ENCODE measurements at regions not wholly inside any gene's neighbourhood (a gene's known extent, or its start where the extent isn't known, plus 50 kb on each side); places are given as distances from the start of the nearest gene placed in this dataset.

DNA sequence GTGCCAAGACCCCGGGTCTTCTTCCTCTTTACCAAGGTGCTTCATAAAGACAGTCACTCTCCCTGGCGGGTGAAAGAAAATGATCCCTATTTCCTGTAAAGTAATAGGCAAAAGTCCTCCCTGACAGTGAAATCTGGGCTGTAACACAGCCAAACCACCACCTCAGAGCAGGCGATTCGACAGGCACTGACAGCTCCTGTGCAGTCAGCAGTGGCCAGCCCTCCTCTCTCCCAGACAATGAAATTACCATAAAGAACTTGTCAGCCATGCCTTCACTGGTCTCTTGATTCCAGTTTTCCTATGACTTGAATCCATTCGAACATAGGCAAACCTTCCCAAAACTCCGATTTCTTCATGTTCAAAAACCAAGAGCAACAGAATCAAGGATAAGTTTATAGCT is 492.2 kb upstream of the DAB1 start:
- Mint-ChIP-seq H3K9me3 (peaks cover 2% of the 10 kb centered on the region), H3K4me1 (ENCODE audit: low read depth) (no peaks in the 10 kb centered on the region), H3K4me3 (no peak overlapping the region), H3K27ac (no peak overlapping the region), H3K36me3 (ENCODE audit: low read depth) (no peaks in the 10 kb centered on the region), H3K27me3 (no peaks in the 10 kb centered on the region)
- CTCF ChIA-PET = no interaction called here
- TF ChIP-seq, protein P1, sequence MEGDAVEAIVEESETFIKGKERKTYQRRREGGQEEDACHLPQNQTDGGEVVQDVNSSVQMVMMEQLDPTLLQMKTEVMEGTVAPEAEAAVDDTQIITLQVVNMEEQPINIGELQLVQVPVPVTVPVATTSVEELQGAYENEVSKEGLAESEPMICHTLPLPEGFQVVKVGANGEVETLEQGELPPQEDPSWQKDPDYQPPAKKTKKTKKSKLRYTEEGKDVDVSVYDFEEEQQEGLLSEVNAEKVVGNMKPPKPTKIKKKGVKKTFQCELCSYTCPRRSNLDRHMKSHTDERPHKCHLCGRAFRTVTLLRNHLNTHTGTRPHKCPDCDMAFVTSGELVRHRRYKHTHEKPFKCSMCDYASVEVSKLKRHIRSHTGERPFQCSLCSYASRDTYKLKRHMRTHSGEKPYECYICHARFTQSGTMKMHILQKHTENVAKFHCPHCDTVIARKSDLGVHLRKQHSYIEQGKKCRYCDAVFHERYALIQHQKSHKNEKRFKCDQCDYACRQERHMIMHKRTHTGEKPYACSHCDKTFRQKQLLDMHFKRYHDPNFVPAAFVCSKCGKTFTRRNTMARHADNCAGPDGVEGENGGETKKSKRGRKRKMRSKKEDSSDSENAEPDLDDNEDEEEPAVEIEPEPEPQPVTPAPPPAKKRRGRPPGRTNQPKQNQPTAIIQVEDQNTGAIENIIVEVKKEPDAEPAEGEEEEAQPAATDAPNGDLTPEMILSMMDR (IDR thresholded peaks at IDR 0.05) = no peak
- DNase-seq (no peak), ATAC-seq (no peak)
- intact Hi-C loops (cut with micrococcal nuclease) = no loop called here
- POLR2A ChIA-PET = no interaction called here

GRCh38 chr1:57911427-57911826 is 487.6 kb upstream of the DAB1 start:
- no peak for ATAC-seq
- TF ChIP-seq, protein P1 (IDR thresholded peaks at IDR 0.05) = no peak
- Mint-ChIP-seq H3K27me3 (peaks cover 3% of the 10 kb centered on the region), H3K36me3 (ENCODE audit: low read depth) (no peaks in the 10 kb centered on the region), H3K9me3 (peaks cover 2% of the 10 kb centered on the region), H3K27ac (no peak overlapping the region), H3K4me3 (no peak overlapping the region), H3K4me1 (ENCODE audit: low read depth) (no peaks in the 10 kb centered on the region)
- ChIA-PET CTCF (no interaction called here), POLR2A (no interaction called here)
- intact Hi-C loops (cut with micrococcal nuclease) = no loop called here
- no peak for DNase-seq

DNA sequence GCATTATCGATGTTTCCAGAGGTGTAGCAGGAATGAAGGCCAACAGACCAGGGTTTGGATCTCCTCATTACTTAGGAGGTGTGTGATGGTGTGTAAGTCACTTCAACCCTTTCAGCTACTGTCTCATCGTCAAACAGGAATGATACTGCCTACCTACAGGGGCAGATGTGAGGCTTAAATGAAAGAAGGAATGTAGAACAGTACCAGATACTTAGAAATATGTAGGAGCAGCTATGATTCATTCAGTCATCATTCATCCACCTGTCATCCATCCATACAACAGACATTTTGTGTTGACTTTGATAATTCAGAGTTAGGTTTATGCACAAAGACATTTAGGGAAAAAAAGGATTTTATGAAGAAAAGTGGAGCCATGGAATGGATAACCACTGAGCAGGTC is 486.9 kb upstream of the DAB1 start:
- no peak overlapping the region for H3K27ac Mint-ChIP-seq
- peaks cover 3% of the 10 kb centered on the region for H3K27me3 Mint-ChIP-seq
- TF ChIP-seq, protein P1 (IDR thresholded peaks at IDR 0.05) = no peak
- DNase-seq (no peak), ATAC-seq (no peak)
- no peaks in the 10 kb centered on the region for H3K36me3 Mint-ChIP-seq (ENCODE audit: low read depth)
- H3K4me3 Mint-ChIP-seq = no peak overlapping the region
- POLR2A ChIA-PET = no interaction called here
- no peaks in the 10 kb centered on the region for H3K4me1 Mint-ChIP-seq (ENCODE audit: low read depth)
- peaks cover 2% of the 10 kb centered on the region for H3K9me3 Mint-ChIP-seq
- CTCF ChIA-PET = no interaction called here
- intact Hi-C loops (cut with micrococcal nuclease) = no loop called here

DNA sequence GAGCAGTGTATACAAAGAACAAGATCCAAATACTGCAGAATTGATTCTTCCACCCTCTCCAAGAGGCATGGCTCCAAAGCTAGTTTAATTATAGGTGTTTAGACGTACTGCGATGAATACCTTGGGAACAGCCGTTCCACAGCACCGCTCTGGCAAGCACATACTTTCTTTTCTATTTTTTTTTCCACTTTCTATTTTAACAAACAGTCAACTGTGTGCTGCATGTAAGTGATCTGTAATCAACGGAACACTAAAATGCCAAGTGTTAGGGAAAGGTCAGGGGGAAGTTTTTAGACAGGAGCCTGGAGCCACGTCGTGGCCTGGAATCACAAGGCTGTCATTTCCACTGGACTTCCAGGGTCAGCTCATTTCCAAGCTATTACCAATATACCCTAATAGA is 486.4 kb upstream of the DAB1 start:
- Mint-ChIP-seq H3K36me3 (ENCODE audit: low read depth) (no peaks in the 10 kb centered on the region), H3K27me3 (peaks cover 3% of the 10 kb centered on the region), H3K4me1 (ENCODE audit: low read depth) (no peaks in the 10 kb centered on the region), H3K4me3 (no peak overlapping the region), H3K27ac (no peak overlapping the region), H3K9me3 (peaks cover 2% of the 10 kb centered on the region)
- no peak for DNase-seq
- ChIA-PET POLR2A (no interaction called here), CTCF (no interaction called here)
- TF ChIP-seq, protein P1 (IDR thresholded peaks at IDR 0.05) = no peak
- intact Hi-C loops (cut with micrococcal nuclease) = no loop called here
- ATAC-seq = no peak

DNA sequence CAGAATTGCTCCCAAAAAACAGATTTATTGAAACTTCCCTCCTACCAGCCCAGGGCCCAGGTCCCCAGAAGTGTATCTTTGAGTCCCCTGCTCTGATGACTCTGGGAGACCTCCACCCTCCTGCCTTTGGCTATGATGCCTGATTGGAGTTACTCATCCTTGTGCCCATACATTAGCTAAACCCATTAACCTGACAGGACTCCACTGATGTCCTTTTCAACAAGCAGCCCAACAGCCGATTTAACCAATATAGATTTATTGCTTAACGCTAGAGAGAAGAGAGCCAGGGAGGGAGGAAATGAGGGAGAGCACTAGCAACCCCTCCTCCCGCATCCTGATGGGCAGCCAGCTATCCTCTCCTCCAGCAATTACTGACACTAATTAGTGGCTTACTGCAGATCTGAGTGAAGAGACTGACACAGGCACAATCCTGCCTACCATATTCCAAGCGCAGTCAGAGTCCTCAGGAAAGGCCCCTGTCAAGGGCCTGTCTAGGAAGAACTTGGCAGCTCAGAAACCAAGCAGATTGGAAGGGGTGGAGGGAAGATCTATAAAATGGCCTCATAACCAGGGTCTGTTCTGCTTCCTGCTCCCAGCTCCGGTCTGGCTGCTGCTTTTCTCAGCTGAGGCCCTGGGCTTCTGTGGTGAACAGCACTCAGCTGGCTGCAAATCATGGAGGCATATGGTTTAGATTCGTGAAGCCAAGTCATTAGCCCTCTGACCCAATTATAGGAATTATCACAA is 484.5 kb upstream of the DAB1 start:
- H3K27ac Mint-ChIP-seq = no peak overlapping the region
- TF ChIP-seq, protein P1 (IDR thresholded peaks at IDR 0.05) = no peak
- CTCF ChIA-PET = no interaction called here
- H3K27me3 Mint-ChIP-seq = peaks cover 3% of the 10 kb centered on the region
- DNase-seq (no peak), ATAC-seq (no peak)
- H3K4me3 Mint-ChIP-seq = no peak overlapping the region
- intact Hi-C loops (cut with micrococcal nuclease) = no loop called here
- H3K4me1 Mint-ChIP-seq (ENCODE audit: low read depth) = no peaks in the 10 kb centered on the region
- POLR2A ChIA-PET = no interaction called here
- H3K9me3 Mint-ChIP-seq = peaks cover 2% of the 10 kb centered on the region
- H3K36me3 Mint-ChIP-seq (ENCODE audit: low read depth) = no peaks in the 10 kb centered on the region
